ENCODE measurements at regions not wholly inside any gene's neighbourhood (a gene's known extent, or its start where the extent isn't known, plus 50 kb on each side); places are given as distances from the start of the nearest gene placed in this dataset.

DNA sequence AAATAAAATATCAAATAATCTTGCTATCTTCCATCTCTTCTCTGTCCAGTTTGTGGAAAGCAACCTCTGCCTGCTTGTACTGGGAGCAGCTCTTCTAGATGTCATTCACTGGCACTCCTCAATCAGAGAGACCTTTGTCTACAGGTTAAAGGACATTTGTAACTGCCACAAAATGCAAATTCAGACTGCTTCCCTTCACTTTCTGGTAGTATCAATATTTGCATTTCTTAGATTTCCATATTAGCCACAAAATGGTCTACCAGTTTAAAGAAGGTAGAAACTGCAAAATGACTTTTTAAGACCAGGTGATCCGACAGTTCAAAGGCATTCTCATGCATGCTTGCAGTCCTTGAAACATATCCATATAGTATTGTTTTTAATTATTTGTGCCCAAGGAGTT lies 51.7 kb upstream of the RCN1 start:
- peak; percentile 98 for DNase-seq

DNA sequence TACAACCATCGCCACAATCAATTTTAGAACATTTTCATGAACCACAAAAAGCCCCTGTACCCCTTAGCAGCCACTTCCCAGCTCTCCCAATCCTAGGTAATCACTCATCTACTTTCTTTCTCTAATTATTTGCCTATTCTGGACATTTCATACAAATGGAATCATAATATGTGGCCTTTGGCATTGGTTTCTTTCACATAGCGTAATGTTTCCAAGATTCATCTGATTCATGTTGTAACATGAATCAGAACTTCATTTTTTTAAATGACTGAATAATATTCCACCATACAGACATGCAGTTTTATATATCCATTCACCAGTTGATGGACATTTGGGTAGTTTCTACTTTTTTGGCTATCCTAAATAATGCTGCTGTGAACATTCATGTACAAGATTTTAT lies 56.2 kb upstream of the RCN1 start:
- DNase-seq, result no peak

DNA sequence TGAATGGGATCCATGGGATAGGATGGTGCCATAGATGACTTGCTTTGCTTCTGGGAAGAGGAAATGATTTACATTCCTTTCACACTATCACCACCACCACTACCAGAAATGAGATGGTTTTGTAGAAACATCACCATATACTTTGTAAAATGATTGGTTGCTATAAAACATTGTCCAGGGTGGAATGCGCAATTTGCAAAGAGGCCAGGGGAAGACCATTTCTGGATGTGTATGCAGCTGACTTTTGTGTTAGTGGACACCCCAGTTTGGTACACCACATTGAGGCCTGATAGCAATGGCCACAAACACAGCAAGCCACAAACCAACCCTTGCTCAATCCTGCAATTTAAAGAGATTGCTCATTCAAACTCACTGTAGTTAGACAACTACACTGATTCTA lies 56.7 kb upstream of the RCN1 start:
- DNase-seq, result no peak

DNA sequence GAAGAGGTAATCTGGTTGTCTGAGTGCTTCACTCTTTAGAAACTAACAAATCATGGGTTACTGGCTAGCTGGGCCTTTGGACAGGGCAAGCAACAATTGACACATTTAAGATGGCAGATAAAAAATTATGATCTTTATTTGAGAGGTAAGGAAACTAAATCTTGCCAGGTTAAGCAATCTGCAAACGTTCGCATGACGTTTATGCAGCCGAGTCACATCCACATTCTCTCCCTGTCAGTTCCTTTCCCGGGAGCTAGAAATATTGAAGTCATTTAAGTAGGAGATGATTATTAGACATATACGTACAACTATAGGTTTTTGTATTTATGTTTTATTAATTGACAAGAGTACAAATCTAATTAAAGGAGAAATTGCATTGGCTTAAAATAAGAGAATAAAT lies 57.4 kb upstream of the RCN1 start:
- no peak for DNase-seq

DNA sequence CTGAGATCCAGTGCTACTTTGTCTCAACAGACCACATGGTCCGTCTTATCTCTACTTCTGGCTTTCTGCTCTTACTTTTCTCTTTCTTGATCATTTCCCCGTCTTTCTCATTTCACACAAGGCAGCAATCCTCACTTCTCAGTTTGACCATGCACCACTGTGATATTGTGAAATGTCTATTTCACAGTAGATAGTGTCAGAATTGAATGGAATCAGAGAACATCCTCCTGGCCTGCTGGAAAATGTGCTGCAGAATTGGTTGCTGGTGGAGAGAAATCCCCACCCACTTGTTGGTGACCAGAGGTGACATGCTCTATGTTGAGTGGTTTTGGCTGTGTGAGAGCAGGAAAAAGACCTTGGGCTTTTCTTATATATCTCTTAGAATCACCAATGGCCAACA lies 57.8 kb upstream of the RCN1 start:
- DNase-seq, result no peak

DNA sequence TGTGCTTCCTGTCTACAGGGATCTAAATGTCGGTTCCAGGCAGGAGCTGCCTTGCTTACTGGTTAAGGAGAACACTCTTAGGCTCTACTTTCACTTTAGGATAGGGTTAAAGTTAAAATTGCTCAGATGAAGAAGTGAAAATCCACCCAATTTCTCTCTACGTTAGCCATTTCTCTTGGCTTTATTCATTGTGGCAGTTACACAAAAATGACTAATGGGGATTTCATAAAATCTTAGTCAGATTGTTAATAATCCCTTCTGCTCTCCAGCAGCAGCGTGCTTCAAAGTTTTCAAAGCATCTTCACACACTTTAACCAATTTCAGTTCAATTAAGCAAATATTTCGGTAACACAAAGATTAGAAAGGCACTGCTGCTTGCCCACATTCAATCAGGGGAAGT lies 58.4 kb upstream of the RCN1 start:
- no peak for DNase-seq

DNA sequence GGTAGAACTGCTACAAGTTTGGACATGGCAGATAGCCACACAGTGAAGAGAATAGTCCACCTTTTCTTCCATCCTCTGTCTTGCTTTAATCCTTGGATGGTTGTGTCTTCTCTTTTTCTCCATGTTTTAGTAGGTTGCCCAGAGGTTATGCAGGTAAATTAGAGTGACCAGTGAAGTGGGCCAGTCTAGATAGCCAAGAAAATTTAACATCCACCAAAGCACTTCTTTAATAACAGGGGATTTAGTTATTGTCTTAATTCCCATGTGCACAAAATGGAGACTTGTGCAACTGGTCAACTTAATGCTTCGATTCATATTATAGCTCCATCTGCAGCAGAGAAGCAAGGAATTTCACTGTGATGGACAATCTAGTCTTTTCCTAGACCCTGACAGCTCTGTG lies 58.8 kb upstream of the RCN1 start:
- no peak for DNase-seq

DNA sequence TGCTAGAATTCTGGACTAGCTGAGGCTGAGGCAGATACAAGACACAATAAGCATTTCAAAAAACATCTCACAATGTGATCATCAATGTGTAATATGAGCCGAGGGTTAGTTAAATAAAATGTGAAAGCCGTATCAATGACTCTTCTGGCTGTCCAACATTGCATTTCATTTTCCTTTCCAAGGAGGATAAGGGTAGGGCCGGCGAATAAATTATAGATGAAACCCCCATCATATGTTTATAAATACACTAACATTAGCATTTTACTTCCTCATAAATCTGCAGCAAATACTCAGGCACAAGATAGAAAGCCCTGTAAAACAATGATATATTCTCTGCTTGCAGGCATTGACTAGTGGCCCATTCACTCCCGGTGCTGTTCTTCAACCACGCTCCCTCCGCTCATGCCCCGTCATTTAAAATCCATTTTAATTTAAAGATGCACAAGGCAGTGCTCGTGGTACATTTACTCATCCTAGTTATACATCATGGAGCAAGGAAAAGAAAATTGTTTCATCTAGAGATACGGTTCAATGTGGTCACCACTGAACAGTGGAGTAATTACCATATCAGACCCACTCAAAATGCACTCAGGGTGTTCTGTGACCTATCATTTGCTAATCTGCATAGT lies 59.9 kb upstream of the RCN1 start:
- no peak for DNase-seq

DNA sequence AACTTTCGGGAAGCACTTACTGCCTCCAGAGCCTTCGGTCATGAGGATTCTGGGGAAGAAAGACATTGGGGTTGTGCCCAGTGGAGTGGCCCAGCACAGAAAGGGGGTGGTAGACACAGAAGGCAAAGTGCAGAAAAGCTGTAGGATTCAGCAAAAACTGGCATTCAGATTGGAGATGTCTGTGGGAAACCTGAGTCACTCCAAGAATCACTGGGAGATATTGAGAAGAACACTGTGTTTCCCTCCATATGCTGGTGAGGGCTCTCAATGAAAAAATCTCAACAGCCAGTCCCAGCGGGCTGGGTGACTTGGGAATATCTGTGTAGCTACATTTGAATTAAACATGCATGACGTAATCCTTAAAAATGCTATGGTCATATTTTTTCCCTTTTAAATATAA lies 61.2 kb upstream of the RCN1 start:
- no peak for DNase-seq

DNA sequence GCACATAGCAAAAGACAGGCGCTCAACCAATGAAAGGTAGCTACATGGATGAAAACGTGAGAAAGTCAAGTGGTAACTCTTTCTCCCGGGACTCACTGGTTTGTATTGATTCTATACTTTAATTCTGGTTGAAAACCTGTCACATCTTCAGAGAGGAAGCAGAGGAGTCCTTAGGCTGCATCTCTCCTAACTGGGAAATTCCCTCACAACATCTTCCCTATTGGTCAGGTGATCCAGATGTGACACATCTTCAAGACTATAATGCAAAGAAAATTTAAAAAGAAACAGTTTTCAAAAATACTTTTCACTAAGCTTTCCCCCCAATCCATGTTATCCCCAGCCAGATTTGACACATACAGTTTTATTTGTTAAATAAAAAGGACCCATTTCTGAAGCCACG lies 62.7 kb upstream of the RCN1 start:
- DNase-seq, result no peak

DNA sequence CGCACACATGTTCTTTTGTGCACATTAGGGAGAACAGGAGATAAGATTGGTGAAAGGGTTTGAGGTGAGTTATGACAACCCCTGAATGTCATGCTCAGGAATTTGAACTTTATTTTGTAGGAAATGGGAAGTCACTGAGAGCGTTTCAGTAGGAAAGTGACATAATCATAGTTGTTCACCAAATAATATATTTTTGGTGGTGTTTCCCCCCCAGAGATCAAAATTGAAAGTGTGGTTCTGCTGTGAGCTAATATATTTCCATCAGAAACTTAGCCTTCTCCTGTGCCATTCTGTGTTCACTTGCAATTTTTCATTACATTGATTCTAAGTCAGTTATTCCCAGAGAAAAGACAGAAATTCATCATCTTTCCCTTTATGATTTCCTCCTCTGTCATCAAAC lies 64.1 kb upstream of the RCN1 start:
- DNase-seq, result no peak

DNA sequence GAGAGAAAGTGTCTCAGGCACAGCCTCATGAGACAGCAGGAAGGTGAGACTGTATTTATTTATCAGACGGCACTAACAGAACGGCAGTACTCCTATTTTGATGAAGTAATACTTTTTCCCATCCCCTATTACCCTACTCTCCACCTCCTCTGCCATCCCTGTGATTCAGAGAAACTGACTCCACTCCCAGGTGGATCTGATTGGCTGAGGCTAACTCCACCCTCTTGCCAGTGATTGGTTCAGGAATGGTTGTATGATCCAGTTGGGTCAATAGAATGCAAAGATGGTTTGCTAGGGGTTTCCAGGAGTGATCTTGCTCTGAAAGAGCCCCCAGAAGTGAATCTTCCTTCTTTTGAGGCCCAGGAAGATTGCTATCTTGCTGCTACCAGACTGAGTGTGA lies 65.9 kb upstream of the RCN1 start:
- no peak for DNase-seq

DNA sequence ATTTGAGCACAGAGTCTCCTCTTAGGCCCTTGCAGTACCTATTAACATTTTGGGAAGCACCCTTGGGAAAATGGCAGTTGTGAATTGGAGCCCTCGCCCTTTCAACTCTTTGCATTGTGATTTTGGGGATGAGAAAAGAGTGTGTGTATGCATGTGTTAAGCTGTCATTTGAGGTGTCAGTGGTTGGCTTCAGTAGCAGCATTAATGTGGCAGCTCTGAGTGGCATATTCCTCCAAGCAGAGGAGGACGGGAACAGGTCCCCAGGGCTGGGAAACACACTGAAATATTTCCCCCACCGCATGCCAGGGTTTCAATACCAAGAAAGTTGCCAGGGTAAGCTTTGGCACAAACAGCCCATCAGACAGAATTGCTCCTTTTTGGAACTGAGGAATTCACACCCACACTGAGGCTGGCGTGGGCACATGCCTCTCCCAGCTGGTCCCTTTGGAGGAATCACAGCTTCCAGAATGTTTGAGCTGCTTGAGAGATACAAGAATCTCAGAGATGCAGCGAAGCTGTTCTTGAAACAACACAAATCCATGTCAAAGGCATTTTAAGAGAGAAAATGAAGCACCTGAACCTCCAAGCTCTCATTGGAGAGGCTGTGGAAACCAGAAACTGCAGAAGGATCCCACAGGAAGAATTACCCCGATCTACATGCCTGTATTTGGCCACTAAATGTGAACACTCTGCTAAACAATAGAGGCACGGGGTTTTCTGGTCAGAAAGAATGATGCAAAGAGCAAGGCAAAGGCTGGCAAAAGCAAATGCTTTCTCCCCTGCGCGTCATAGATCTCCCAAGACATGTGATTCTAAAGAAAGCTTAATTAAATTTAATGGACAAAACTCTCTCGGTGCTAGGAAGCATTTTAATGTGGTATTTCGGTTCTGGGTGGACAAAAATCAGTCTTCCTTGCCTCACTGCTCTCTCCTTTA lies 67.2 kb upstream of the RCN1 start:
- no peak for DNase-seq

DNA sequence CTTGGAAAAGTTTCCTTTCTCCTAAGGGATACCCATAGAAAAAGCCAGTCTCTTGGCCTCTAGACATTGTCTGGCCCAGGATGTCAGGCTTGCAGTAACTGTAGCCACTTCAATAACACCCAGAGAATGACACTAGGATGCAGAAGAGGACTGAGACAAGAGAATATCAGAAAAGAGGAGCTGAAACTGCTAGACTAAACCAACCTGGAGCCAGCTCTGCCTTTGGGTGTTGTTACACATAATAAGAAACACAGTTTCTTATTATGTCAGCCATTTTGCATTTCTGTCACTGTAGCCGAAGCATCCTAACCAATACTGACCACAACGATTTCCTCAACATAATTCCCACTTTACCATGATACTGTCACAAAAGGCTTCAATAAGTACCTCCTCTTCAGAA lies 72.2 kb upstream of the RCN1 start:
- no peak for DNase-seq

DNA sequence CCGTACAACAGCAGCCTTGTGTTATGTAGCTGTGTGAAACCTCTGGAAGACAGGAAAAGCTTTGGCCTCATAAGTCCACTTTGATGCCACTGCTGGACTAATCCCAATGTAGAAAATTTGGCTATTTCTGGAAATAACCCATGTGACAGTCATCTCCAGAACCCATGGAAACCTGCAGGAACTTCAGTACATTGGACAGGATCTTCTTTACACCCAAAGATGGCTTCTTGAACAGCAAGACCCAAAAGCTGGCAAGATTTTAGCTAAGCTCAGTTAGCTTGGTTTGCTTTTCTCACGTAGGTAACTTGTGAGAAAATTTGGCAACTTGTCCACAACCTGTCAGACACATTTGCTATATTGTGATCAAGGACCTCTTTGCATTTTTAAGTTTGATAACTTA lies 74.8 kb upstream of the RCN1 start:
- no peak for DNase-seq

DNA sequence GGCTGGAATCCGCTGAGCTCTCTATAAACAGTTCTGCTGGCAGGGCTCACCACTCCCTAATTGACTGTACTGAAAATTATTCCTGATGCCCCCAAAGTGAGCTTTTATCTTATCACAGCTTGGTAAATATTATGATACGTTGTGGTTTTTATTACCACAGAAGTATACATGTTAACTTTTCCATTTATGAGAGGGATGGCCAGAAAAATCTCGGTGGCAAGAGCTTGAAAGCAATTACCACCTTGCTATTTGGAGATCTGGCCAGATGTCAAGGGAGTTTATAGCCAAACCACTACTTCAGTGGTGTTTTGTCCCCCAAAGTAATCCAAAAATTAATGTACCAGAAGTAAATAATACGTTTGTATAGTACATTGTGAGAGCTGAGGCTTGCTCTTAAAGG lies 75.4 kb upstream of the RCN1 start:
- no peak for DNase-seq

DNA sequence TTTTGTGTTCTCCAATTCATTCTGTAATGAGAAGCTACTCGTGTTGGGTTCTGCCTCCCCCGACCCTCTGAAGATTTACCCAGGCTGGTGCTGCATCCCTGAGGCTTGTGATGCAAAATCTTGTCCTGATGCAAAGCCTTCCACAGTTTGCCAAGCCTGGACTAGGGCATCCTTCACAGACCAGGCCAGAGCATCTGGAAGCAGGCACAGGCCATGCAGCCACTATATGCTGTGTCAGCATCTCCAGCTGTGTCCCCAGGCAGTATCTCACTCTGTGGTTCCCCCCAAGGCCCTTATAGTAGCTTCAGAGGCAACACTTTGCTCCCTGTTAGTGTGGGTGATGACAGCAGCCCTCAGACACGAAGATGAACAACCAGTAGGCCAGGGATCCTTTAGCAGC lies 77.3 kb upstream of the RCN1 start:
- no peak for DNase-seq

DNA sequence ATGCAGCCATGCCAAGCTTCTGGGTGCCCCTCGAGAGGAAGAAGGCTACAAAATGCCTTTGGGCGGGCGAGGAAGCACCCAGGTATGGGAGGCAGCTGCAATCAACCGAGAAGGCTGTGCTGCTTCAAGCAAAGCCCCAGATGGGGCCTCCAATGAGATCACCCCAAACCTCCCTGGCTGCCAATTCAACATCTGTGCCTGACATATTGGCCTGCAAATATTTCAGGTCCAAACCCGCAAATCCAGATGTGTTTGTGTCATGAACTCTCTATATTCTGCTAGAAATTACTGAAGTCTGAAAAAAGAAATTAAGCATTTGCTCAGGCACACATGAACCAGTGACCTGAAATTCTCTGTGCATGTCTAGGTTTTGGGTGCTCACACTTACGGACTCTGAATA lies 78.8 kb upstream of the RCN1 start:
- DNase-seq, result no peak

DNA sequence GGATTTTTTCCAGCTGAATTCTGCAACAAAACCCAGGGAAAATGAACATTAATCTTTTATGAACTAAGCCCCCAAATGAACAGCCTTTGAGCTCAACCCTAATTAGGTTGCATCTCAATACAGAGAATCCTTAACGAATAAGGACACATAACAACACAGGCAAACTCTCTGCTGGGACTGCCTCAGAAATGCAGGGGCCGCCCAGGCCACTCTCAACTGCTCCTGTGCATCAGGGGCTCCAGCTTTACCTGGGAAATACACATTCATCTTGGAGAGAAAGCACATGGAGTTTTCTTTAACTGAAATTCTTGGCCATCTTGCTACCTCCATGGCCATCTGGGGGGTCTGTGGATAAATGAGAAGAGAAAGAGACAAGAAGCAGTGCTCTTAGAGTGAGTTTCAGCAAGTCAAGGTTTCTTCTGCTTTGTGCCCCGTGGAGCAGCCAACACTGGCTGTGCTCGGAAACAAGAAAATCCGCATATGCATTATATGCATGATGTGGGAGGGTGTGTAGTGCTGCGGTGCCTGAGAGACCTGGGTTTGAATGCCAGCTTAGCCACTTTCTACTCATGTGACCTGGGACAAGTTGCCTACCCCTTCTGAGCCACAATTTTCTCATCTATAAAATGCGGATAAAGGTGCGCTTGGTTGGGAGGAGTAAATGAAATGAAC lies 81.9 kb upstream of the RCN1 start:
- no peak for DNase-seq

DNA sequence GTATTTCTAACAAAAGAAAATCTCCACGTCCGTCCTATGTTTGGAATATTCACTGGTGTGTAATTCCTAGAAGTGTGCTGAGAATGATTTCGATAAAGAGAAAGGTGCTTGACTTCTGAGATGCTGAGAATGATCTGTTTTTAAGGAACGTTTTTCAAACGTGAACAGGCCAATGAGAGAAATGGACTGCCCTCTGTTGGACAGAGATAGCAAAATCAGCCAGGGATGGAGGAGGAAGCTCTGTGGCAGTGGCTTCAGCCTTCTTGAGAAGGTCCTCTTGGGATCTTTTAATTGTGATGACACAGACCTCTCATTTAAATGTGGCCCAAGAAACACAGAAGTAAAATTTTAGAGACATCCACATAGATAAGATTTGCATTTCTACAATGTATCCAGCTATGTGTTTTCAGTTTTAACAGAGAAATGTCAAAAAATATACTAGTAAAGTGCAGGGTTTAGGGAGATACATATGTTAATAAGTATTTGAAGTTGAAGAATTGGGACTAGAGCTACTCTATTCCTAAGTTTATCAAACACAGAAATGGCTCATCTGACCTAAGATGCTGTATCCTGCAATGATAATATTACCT lies 84.0 kb upstream of the RCN1 start:
- peak; percentile 53 for DNase-seq

DNA sequence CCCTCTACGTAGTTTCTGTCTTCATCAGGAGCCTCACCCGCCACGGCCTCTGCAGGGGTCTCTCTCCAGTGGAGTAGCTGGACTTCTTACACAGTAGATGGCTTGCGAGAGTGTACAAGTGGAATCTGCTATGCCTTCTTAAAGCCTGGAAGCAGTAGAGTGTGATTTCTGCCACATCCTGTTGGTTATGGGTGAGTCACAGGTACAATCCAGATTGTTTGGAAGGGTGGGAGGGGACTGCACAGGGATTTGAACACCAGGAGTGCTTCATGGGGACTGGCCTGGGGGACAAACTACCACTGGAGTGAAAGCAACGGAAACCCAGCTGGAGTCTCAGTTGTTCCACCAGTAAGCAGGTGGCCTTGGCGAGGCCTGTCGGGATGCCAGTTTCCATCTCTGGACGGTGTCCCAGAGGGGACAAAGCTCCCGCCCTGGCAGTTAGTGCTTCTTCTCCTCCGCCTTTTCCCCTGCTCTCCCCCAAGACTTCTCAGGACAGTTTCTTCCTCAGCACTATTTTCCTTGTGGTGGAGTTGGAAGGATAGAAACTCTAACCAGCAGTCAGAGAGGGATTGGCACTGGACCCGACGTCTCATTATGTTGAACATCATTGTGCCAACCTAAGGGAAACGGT lies 85.0 kb upstream of the RCN1 start:
- no peak for DNase-seq

DNA sequence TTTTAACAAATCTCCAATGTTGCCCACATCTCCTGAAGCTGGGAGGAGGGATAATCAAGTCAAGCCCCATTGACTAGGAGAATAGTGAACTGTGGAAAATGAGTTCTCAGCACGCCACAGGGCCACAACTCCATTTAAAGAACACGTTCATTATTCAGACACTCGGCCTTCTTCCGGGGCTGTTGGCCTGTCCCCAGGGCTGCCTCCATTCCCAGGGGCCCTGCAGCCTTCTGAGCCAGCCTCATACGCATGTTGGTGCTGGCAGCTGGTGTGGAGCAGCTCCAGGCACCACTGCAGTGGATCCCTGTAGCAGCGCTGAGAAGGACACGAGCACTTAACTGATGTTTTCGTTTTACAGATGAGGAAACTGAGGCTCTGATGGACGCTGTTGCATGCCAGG lies 87.5 kb upstream of the RCN1 start:
- no peak for DNase-seq

DNA sequence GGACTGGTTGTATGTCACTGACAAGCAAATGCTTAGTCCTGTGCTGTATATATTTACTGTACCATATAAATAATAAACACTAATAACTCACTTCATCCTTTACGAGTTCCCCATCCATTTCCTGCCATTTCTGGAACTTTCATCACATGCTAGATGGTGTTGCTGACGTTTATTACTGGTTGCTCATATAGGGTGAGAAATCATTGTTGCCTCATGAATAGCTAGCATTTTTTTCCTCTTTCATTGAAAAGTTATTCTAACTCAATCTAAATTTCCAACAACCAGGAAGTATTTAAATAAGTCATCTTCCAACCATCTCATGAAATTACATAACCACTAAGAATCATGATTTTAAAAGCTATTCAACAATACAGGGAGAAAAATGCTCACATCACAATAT lies 88.6 kb upstream of the RCN1 start:
- DNase-seq, result no peak
